H9 (cell line): ENCODE measurements at regions not wholly inside any gene's neighbourhood (a gene's known extent, or its start where the extent isn't known, plus 50 kb on each side); places are given as distances from the start of the nearest gene placed in this dataset.

Experiments used
- DNase-seq: peaks from one replicate; pipeline ENCODE4 v3.0.0-alpha.2; 2017
- H2AFZ ChIP-seq: one replicate; pipeline ENCODE4 v1.6.1; 2013; ENCODE audit warnings: mild to moderate bottlenecking, low read length, control low read depth, moderate library complexity
- H2AK5ac ChIP-seq: 2 replicates; pipeline ENCODE4 v1.6.1; 2013; ENCODE audit warnings: low read length, control low read depth, mixed read lengths; ENCODE audit not compliant: insufficient read length
- H2BK120ac ChIP-seq: one replicate; pipeline ENCODE4 v1.6.1; 2013; ENCODE audit warnings: low read depth, mild to moderate bottlenecking, low read length, control low read depth, inconsistent platforms; ENCODE audit not compliant: poor library complexity, severe bottlenecking
- H2BK12ac ChIP-seq: 2 replicates; pipeline ENCODE4 v1.6.1; 2013; ENCODE audit warnings: low read length, control low read depth, mixed read lengths, low read depth; ENCODE audit not compliant: insufficient read length
- H2BK15ac ChIP-seq: 2 replicates; pipeline ENCODE4 v1.6.1; 2013; ENCODE audit warnings: low read depth, low read length, control low read depth
- H2BK20ac ChIP-seq: one replicate; pipeline ENCODE4 v1.6.1; 2013; ENCODE audit warnings: low read depth, mild to moderate bottlenecking, low read length, control low read depth, inconsistent platforms; ENCODE audit not compliant: poor library complexity, severe bottlenecking
- H2BK5ac ChIP-seq: 2 replicates; pipeline ENCODE4 v1.6.1; 2013; ENCODE audit warnings: low read length, control low read depth, mixed read lengths; ENCODE audit not compliant: insufficient read length
- H3K14ac ChIP-seq: 2 replicates; pipeline ENCODE4 v1.6.1; 2013; ENCODE audit warnings: low read length, control low read depth; ENCODE audit not compliant: insufficient read depth
- H3K18ac ChIP-seq: 2 replicates; pipeline ENCODE4 v1.6.1; 2013; ENCODE audit warnings: low read depth, mild to moderate bottlenecking, mixed read lengths, low read length, control low read depth; ENCODE audit not compliant: insufficient read length
- H3K23ac ChIP-seq: 2 replicates; pipeline ENCODE4 v1.6.1; 2013; ENCODE audit warnings: low read length, control low read depth, mixed read lengths, low read depth; ENCODE audit not compliant: insufficient read length
- H3K23me2 ChIP-seq: 2 replicates; pipeline ENCODE4 v1.6.1; 2013; ENCODE audit warnings: low read depth, mild to moderate bottlenecking, mixed read lengths, low read length, control low read depth; ENCODE audit not compliant: insufficient read length, poor library complexity, severe bottlenecking
- H3K27ac ChIP-seq: 2 replicates; pipeline ENCODE4 v1.5.1; 2013; ENCODE audit warnings: low read length, control low read depth, mixed read lengths, low read depth; ENCODE audit not compliant: insufficient read length
- H3K27me3 ChIP-seq: 2 replicates; pipeline ENCODE4 v1.6.1; 2013; ENCODE audit warnings: low read length, control low read depth, inconsistent platforms; ENCODE audit not compliant: insufficient read depth
- H3K4ac ChIP-seq: 2 replicates; pipeline ENCODE4 v1.6.1; 2013; ENCODE audit warnings: low read depth, mild to moderate bottlenecking, control low read depth, inconsistent platforms, low read length, moderate library complexity
- H3K4me1 ChIP-seq: 2 replicates; pipeline ENCODE4 v1.6.1; 2013; ENCODE audit warnings: low read length, control low read depth, inconsistent platforms; ENCODE audit not compliant: insufficient read depth
- H3K4me2 ChIP-seq: 2 replicates; pipeline ENCODE4 v1.6.1; 2013; ENCODE audit warnings: low read length, control low read depth, mixed read lengths; ENCODE audit not compliant: insufficient read length, insufficient read depth
- H3K56ac ChIP-seq: 2 replicates; pipeline ENCODE4 v1.6.1; 2013; ENCODE audit warnings: low read depth, mild to moderate bottlenecking, mixed read lengths, low read length, control low read depth; ENCODE audit not compliant: insufficient read length
- H3K79me1 ChIP-seq: 2 replicates; pipeline ENCODE4 v1.6.1; 2013; ENCODE audit warnings: low read depth, mild to moderate bottlenecking, moderate library complexity, low read length, control low read depth, inconsistent platforms; ENCODE audit not compliant: insufficient read depth, poor library complexity, severe bottlenecking
- H3K79me2 ChIP-seq: 2 replicates; pipeline ENCODE4 v1.6.1; 2013; ENCODE audit warnings: low read length, control low read depth, inconsistent platforms; ENCODE audit not compliant: insufficient read depth
- H3K9ac ChIP-seq: 2 replicates; pipeline ENCODE4 v1.6.1; 2013; ENCODE audit warnings: low read length, control low read depth, mixed read lengths; ENCODE audit not compliant: insufficient read length; ENCODE audit errors: extremely low read depth
- H3K9me3 ChIP-seq: one replicate; pipeline ENCODE4 v1.6.1; 2013; ENCODE audit warnings: low read depth, low read length, inconsistent platforms; ENCODE audit not compliant: control insufficient read depth
- H3T11ph ChIP-seq: one replicate; pipeline ENCODE4 v1.6.1; 2013; ENCODE audit warnings: mild to moderate bottlenecking, low read length, control low read depth, inconsistent platforms
- H4K20me1 ChIP-seq: one replicate; pipeline ENCODE4 v1.6.1; 2013; ENCODE audit not compliant: control insufficient read depth, insufficient read length, insufficient read depth
- H4K5ac ChIP-seq: 2 replicates; pipeline ENCODE4 v1.6.1; 2013; ENCODE audit warnings: low read depth, mild to moderate bottlenecking, mixed read lengths, low read length, control low read depth; ENCODE audit not compliant: insufficient read length
- H4K8ac ChIP-seq: replicated peaks from 2 replicates; pipeline ENCODE4 v1.6.1; 2013; ENCODE audit warnings: low read length, control low read depth, mixed read lengths, low read depth; ENCODE audit not compliant: insufficient read length
- H4K91ac ChIP-seq: 2 replicates; pipeline ENCODE4 v1.6.1; 2013; ENCODE audit warnings: low read depth, mild to moderate bottlenecking, moderate library complexity, mixed read lengths, low read length, control low read depth; ENCODE audit not compliant: insufficient read length
- H3K27ac Mint-ChIP-seq, 3 experiments: 2 replicates in 2 of 3; 3 replicates in 1 of 3; pipeline ENCODE4 v1.8.0; 2020 to 2021; ENCODE audit warnings: mixed read lengths in 3 of 3, mild to moderate bottlenecking in 1 of 3, moderate library complexity in 1 of 3
- H3K27me3 Mint-ChIP-seq: 2 replicates; pipeline ENCODE4 v1.8.0; 2021; ENCODE audit warnings: low read depth, mild to moderate bottlenecking, moderate library complexity, mixed read lengths
- H3K36me3 Mint-ChIP-seq, 3 experiments: 2 replicates in 2 of 3; 3 replicates in 1 of 3; pipeline ENCODE4 v1.8.0; 2020 to 2021; ENCODE audit warnings: low read depth in 3 of 3, mixed read lengths in 3 of 3; ENCODE audit not compliant: insufficient read depth in 1 of 3
- H3K4me1 Mint-ChIP-seq, 2 experiments: 2 replicates each; pipeline ENCODE4 v1.8.0; 2020; ENCODE audit warnings: mixed read lengths in 2 of 2
- H3K4me3 Mint-ChIP-seq, 2 experiments: 2 replicates in 1 of 2; 3 replicates in 1 of 2; pipeline ENCODE4 v1.8.0; 2020 to 2021; ENCODE audit warnings: mild to moderate bottlenecking in 2 of 2, mixed read lengths in 2 of 2, moderate library complexity in 1 of 2
- H3K9me3 Mint-ChIP-seq, 2 experiments: 2 replicates in 1 of 2; 3 replicates in 1 of 2; pipeline ENCODE4 v1.8.0; 2020; ENCODE audit warnings: mild to moderate bottlenecking in 2 of 2, mixed read lengths in 2 of 2, moderate library complexity in 1 of 2
- WGBS: extraction: QIAGEN DNeasy Blood & Tissue Kit; methylation state at CpG from one replicate; pipeline ENCODE4 v1.1.7; 2013; ENCODE audit warnings: missing lambda C conversion rate, low lambda C conversion rate, mixed read lengths; ENCODE audit not compliant: insufficient read length; ENCODE audit errors: extremely low coverage; 5-methylcytosine and 5-hydroxymethylcytosine counted together
- TF ChIP-seq, protein P1 (sequence below): fragments of 200-600 bp; sonication (generic); conservative IDR thresholded peaks from 3 replicates; pipeline ENCODE4 v1.8.0; 2021; ENCODE audit warnings: antibody characterized with exemption, mild to moderate bottlenecking

DNA sequence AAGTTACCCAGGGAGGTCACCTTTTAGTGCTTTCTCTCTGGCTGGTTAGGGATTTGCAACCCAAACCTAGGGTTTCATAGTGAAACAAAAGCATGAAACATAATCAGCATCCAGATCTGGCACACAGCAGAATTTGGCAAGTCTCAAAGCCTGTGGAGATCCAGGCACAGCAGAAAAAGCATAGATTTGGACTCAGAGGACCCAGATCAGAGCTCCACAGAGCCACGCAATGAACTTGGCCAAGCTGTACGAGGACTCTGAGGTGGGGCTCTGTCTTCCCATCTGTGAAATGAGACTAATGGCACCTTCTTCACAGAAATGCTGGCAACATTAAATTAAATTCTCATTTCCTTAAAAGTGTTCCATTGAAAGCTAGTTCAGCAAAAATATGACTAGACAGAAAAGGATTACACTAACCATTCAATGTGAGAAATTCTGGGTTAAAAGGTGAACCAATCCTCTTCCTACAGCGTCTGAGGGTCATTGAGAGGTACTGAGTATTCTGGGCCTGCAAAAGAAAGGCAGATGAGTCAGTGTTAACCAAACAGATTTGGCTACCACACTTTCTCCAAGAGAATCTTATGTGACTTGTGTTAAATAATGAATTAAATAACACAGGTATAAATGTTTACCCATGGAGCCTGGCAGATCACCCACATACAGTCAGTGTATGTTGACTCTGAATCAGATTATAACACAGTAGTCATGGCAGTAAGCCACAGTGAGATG lies 266.3 kb downstream of the MREG start:
- no peaks in the 10 kb centered on the region; a peak in 1 of 7 replicates for H3K36me3 Mint-ChIP-seq
- no peaks in the 10 kb centered on the region for H3K4me1 Mint-ChIP-seq
- no peaks in the 10 kb centered on the region; a peak in 1 of 5 replicates for H3K9me3 Mint-ChIP-seq
- no peak overlapping the region for H3K27ac Mint-ChIP-seq
- no peaks in the 10 kb centered on the region for H3K79me1 ChIP-seq
- no peaks in the 10 kb centered on the region for H3K27me3 Mint-ChIP-seq
- H2BK20ac ChIP-seq: no peak overlapping the region
- H4K5ac ChIP-seq: no peak overlapping the region
- H3K4me3 Mint-ChIP-seq: no peak overlapping the region
- H2AFZ ChIP-seq: no peak overlapping the region
- H3K79me2 ChIP-seq: no peaks in the 10 kb centered on the region
- no peak overlapping the region for H2BK15ac ChIP-seq
- H3K27ac ChIP-seq: no peak overlapping the region
- H2BK5ac ChIP-seq: no peak overlapping the region
- TF ChIP-seq, protein P1, sequence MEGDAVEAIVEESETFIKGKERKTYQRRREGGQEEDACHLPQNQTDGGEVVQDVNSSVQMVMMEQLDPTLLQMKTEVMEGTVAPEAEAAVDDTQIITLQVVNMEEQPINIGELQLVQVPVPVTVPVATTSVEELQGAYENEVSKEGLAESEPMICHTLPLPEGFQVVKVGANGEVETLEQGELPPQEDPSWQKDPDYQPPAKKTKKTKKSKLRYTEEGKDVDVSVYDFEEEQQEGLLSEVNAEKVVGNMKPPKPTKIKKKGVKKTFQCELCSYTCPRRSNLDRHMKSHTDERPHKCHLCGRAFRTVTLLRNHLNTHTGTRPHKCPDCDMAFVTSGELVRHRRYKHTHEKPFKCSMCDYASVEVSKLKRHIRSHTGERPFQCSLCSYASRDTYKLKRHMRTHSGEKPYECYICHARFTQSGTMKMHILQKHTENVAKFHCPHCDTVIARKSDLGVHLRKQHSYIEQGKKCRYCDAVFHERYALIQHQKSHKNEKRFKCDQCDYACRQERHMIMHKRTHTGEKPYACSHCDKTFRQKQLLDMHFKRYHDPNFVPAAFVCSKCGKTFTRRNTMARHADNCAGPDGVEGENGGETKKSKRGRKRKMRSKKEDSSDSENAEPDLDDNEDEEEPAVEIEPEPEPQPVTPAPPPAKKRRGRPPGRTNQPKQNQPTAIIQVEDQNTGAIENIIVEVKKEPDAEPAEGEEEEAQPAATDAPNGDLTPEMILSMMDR: no peak
- no peak overlapping the region for H2AK5ac ChIP-seq
- H3K4ac ChIP-seq: no peak overlapping the region
- H3K9ac ChIP-seq: no peak overlapping the region
- no peak overlapping the region for H3K23ac ChIP-seq
- H3K18ac ChIP-seq: no peak overlapping the region
- no peak for DNase-seq
- no peak overlapping the region for H3K14ac ChIP-seq
- no peaks in the 10 kb centered on the region for H4K20me1 ChIP-seq
- no peak overlapping the region for H4K91ac ChIP-seq
- H3K4me1 ChIP-seq: no peaks in the 10 kb centered on the region
- no peak overlapping the region for H2BK12ac ChIP-seq
- H3K9me3 ChIP-seq: no peaks in the 10 kb centered on the region
- WGBS: no CpG with 5 or more reads among the region's 3 CpGs
- no peak overlapping the region for H3T11ph ChIP-seq
- H3K4me2 ChIP-seq: no peak overlapping the region
- no peaks in the 10 kb centered on the region for H3K27me3 ChIP-seq
- H3K23me2 ChIP-seq: no peaks in the 10 kb centered on the region
- H4K8ac ChIP-seq: no peak overlapping the region
- H2BK120ac ChIP-seq: no peak overlapping the region
- H3K56ac ChIP-seq: no peak overlapping the region
